ENCODE measurements at regions not wholly inside any gene's neighbourhood (a gene's known extent, or its start where the extent isn't known, plus 50 kb on each side); places are given as distances from the start of the nearest gene placed in this dataset.

DNA sequence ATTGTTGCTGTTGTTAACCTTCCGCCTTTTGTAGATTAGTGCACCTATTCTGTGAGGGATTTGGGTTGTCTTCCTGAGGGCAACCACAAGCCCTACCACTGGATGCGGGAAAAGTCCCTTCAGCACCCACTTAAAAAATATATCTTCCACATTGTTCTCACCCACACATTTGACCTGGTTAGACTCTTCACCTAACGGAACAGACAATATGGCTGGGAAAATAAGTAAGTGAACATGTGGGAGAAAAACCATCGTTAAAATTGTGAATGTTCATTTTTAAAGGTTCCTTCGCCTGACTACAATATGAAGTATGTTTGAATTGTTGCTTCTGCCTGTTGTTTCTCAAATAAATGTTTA is 72.0 kb upstream of the MPEG1 start:
- Histone ChIP-seq H3K27ac (peak overlapping the region in 1 of 4 donors; percentile 65), H3K4me3 (no peak overlapping the region), H3K27me3 (no peaks in the 10 kb centered on the region), H3K9me3 (no peaks in the 10 kb centered on the region), H3K4me1 (no peaks in the 10 kb centered on the region), H3K36me3 (no peaks in the 10 kb centered on the region)
- DNase-seq, result no peak
- TF ChIP-seq, protein P1, sequence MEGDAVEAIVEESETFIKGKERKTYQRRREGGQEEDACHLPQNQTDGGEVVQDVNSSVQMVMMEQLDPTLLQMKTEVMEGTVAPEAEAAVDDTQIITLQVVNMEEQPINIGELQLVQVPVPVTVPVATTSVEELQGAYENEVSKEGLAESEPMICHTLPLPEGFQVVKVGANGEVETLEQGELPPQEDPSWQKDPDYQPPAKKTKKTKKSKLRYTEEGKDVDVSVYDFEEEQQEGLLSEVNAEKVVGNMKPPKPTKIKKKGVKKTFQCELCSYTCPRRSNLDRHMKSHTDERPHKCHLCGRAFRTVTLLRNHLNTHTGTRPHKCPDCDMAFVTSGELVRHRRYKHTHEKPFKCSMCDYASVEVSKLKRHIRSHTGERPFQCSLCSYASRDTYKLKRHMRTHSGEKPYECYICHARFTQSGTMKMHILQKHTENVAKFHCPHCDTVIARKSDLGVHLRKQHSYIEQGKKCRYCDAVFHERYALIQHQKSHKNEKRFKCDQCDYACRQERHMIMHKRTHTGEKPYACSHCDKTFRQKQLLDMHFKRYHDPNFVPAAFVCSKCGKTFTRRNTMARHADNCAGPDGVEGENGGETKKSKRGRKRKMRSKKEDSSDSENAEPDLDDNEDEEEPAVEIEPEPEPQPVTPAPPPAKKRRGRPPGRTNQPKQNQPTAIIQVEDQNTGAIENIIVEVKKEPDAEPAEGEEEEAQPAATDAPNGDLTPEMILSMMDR (IDR thresholded peaks at IDR 0.05), result no peak
- TF ChIP-seq POLR2A (IDR thresholded peaks at IDR 0.05), result no peak

DNA sequence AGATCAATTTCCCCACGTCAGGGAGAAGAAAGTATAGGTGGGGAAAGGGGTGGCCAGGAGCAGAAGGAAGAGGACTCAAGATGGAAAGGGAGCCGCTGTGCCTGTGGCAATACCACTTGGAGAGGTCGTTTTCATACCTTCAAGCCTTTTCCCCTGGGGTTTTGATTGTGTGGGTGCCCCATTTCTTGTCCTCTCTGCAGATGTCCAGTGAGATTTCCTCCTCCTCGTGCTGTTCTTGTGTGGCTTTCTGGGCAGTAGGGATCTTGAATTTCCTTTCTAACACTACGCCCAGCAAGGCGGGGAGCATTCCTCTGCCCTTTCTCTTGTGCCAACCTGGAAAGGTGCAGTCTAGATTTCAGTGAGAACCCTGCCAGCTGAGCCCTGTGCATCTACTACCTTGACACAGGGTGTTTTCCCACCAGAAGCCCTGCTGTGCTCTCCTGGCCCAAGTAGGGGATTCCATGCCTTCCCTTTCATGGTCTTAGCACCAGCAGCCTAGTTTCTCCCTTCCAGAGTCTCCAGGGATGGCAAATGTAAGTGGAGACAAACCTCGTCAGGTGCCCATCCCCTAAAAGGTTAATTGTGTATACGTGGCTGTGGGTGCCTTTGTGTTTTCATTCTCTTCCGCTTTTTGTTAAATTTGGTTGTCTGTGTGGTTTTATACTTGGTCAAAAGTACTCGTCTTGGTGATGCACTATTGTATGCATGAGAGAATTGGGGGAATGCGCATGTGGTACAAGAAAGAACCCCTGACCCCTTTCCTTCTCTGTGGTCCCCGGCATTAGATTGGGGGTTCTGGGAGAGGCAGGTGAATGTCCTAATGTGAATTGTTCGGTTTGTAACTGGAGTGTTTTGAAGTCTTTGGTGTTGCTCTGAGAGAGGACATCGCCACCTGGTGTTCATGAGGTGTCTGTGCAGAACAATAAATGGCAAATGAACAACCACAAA is 71.4 kb upstream of the MPEG1 start:
- Histone ChIP-seq H3K27me3 (no peaks in the 10 kb centered on the region), H3K36me3 (no peaks in the 10 kb centered on the region), H3K4me1 (no peaks in the 10 kb centered on the region), H3K27ac (peak overlapping the region in 1 of 4 donors; percentile 65), H3K9me3 (no peaks in the 10 kb centered on the region), H3K4me3 (peak overlapping the region in 2 of 4 donors; percentile 6)
- DNase-seq, result peak in 2 of 3 donors; percentile 64 to 84
- no peak for TF ChIP-seq POLR2A (IDR thresholded peaks at IDR 0.05)
- TF ChIP-seq, protein P1 (IDR thresholded peaks at IDR 0.05), result peak; percentile 77 to 83 (median 82)

DNA sequence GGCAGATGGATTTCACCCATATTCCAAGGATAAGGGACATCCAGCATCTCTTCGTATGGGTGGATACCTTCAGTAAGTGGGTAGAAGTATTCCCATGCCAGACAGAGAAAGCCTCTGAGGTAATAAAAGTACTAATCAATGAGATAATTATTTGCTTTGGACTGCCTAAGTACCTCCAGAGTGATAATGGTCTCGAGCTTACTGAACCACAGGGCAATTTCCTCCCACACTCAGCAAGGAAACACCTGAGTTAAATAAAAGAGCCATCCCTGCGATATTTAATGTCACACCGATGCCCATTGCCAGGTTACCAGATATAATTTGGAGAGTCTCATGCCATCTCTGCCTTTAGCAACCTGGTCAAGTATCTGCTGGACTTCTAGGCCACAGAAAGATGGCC is 70.6 kb upstream of the MPEG1 start:
- TF ChIP-seq POLR2A (IDR thresholded peaks at IDR 0.05), result no peak
- TF ChIP-seq, protein P1 (IDR thresholded peaks at IDR 0.05), result no peak
- H3K36me3 ChIP-seq, result no peaks in the 10 kb centered on the region
- DNase-seq, result no peak
- H3K9me3 ChIP-seq, result no peaks in the 10 kb centered on the region
- no peak overlapping the region for H3K4me3 ChIP-seq
- H3K4me1 ChIP-seq, result no peaks in the 10 kb centered on the region
- H3K27ac ChIP-seq, result peak overlapping the region in 1 of 4 donors; percentile 65
- no peaks in the 10 kb centered on the region for H3K27me3 ChIP-seq

DNA sequence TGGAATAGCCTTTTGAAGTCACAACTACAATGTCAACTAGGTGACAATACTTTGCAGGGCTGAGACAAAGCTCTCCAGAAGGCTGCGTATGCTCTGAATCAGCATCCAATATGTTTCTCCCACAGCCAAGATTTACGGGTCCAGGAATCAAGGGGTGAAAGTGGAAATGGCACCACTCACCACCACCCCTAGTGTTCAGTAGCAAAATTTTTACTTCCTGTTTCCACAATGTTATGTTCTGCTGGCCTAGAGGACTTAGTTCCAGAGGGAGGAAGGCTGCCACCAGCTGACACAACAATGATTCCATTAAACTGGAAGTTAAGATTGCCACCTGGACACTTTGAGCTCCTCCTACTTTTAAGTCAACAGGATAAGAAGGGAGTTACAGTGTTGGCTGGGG is 68.5 kb upstream of the MPEG1 start:
- no peaks in the 10 kb centered on the region for H3K27me3 ChIP-seq
- no peak overlapping the region for H3K4me3 ChIP-seq
- DNase-seq, result no peak
- no peaks in the 10 kb centered on the region for H3K9me3 ChIP-seq
- H3K36me3 ChIP-seq, result no peaks in the 10 kb centered on the region
- H3K4me1 ChIP-seq, result no peaks in the 10 kb centered on the region
- H3K27ac ChIP-seq, result peak overlapping the region in 1 of 4 donors; percentile 13
- TF ChIP-seq, protein P1 (IDR thresholded peaks at IDR 0.05), result peak in 3 of 6 experiments; percentile 24 to 37 (median 27)
- TF ChIP-seq POLR2A (IDR thresholded peaks at IDR 0.05), result no peak

DNA sequence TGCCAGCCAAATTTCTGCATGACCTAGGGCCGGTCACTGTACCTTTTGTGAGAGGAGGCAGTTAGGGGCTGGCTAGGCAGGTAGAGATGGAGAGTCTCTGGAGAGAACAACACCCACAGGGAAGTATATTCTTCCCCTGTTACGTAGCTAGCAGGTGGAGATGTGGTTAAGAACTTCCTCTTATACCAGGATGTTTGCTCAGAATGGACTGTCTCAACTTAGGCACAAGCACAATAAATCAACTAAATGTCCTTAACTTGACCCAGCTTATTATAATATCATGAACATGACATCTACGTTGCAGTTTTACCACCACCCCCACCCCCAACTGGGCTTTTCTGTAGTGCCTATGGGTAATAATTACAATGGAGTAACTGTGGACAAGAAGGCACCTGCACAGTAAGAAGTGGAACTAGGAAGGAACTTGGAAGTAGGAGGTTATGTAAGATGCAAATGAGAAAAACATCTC is 60.7 kb upstream of the MPEG1 start:
- Histone ChIP-seq H3K9me3 (no peaks in the 10 kb centered on the region), H3K4me1 (peaks cover 0 to 18% (median 4%) of the 10 kb centered on the region in 4 donors), H3K27me3 (no peaks in the 10 kb centered on the region), H3K36me3 (no peaks in the 10 kb centered on the region), H3K4me3 (no peak overlapping the region), H3K27ac (peak overlapping the region; percentile 55 to 72 (median 64))
- DNase-seq, result peak in 2 of 3 donors; percentile 77 to 80
- TF ChIP-seq POLR2A (IDR thresholded peaks at IDR 0.05), result peak in 1 of 2 donors; percentile 22
- TF ChIP-seq, protein P1 (IDR thresholded peaks at IDR 0.05), result no peak

Data from Peyer's patch (tissue), 4 donors.